PC-3 (cell line): ENCODE measurements at regions not wholly inside any gene's neighbourhood (a gene's known extent, or its start where the extent isn't known, plus 50 kb on each side); places are given as distances from the start of the nearest gene placed in this dataset.

Experiments
- CTCF ChIP-seq: fragments of 300-600 bp; sonication (generic); conservative IDR thresholded peaks from 2 replicates; pipeline ENCODE4 v1.5.1; 2017; ENCODE audit warnings: antibody characterized with exemption, low read depth, mild to moderate bottlenecking, low read length
- EZH2phosphoT487 ChIP-seq: fragments of 300-600 bp; sonication (generic); IDR thresholded peaks from 2 replicates; pipeline ENCODE4 v1.6.1; 2018; ENCODE audit warnings: mild to moderate bottlenecking, antibody characterized with exemption, low read length, borderline replicate concordance

GRCh38 chr5:109994135-109994534 lies 304.4 kb downstream of the MAN2A1 start:
- no peak for TF ChIP-seq CTCF
- no peak for TF ChIP-seq EZH2phosphoT487
